ENCODE measurements at regions not wholly inside any gene's neighbourhood (a gene's known extent, or its start where the extent isn't known, plus 50 kb on each side); places are given as distances from the start of the nearest gene placed in this dataset.

- no peaks in the 10 kb centered on the region for H3K27me3 ChIP-seq (ENCODE audit: insufficient read depth)
- H3K4me3 ChIP-seq, result no peak overlapping the region
- H3K9me2 ChIP-seq (ENCODE audit: insufficient read depth), result no peaks in the 10 kb centered on the region
- H3K79me2 ChIP-seq (replicated peaks; ENCODE audit: insufficient read depth), result no peaks in the 10 kb centered on the region
- H3K27ac ChIP-seq (ENCODE audit: low read depth), result no peak overlapping the region
- peaks cover 36% of the 10 kb centered on the region for H3K36me3 Mint-ChIP-seq (ENCODE audit: low read depth)
- H3K4me1 ChIP-seq (ENCODE audit: insufficient read depth), result no peaks in the 10 kb centered on the region
- H3K4me2 ChIP-seq, result no peak overlapping the region
- no peak overlapping the region for H3K4me3 Mint-ChIP-seq
- H4K20me1 ChIP-seq (replicated peaks; ENCODE audit: insufficient read depth), result no peaks in the 10 kb centered on the region
- TF ChIP-seq JUNB (IDR thresholded peaks at IDR 0.05; ENCODE audit: unreplicated experiment) (no peak), CTCF (conservative IDR thresholded peaks at IDR 0.05; ENCODE audit: low read depth in 2 of 2) (no peak), POLR2AphosphoS5 (IDR thresholded peaks at IDR 0.05; ENCODE audit: low read depth) (no peak), ZNF331 (CRISPR knock-in tag; IDR thresholded peaks at IDR 0.05; ENCODE audit: low read depth) (no peak), STAT1 (IDR thresholded peaks at IDR 0.05; ENCODE audit: unreplicated experiment) (no peak)
- peaks cover 6% of the 10 kb centered on the region for H3K27me3 Mint-ChIP-seq (ENCODE audit: insufficient read depth, low read depth, poor library complexity)
- H3K9me3 Mint-ChIP-seq, result peaks cover 100% of the 10 kb centered on the region; the same call in 2 of the 3 replicates
- H3K4me1 Mint-ChIP-seq, result no peaks in the 10 kb centered on the region
- no peak overlapping the region for H2AFZ ChIP-seq
- no peak for ATAC-seq
- no peak overlapping the region for H3K27ac Mint-ChIP-seq
- H3K36me3 ChIP-seq (ENCODE audit: insufficient read depth), result no peaks in the 10 kb centered on the region
- no peaks in the 10 kb centered on the region for H3F3A ChIP-seq (replicated peaks; ENCODE audit: low read depth)
- no peak for DNase-seq (ENCODE audit: low spot score)
Observed at GRCh38 chr7:67618556-67619162, 622.0 kb downstream of the TYW1 start.

- Mint-ChIP-seq H3K27ac (no peak overlapping the region), H3K9me3 (peaks cover 100% of the 10 kb centered on the region; the same call in 2 of the 3 replicates), H3K27me3 (ENCODE audit: insufficient read depth, low read depth, poor library complexity) (peaks cover 6% of the 10 kb centered on the region), H3K4me1 (no peaks in the 10 kb centered on the region), H3K36me3 (ENCODE audit: low read depth) (peaks cover 33% of the 10 kb centered on the region), H3K4me3 (no peak overlapping the region)
- Histone ChIP-seq H4K20me1 (replicated peaks; ENCODE audit: insufficient read depth) (no peaks in the 10 kb centered on the region), H3K9me2 (ENCODE audit: insufficient read depth) (no peaks in the 10 kb centered on the region), H3K27me3 (ENCODE audit: insufficient read depth) (no peaks in the 10 kb centered on the region), H2AFZ (no peak overlapping the region), H3K27ac (ENCODE audit: low read depth) (no peak overlapping the region), H3F3A (replicated peaks; ENCODE audit: low read depth) (no peaks in the 10 kb centered on the region), H3K4me2 (no peak overlapping the region), H3K4me3 (no peak overlapping the region), H3K4me1 (ENCODE audit: insufficient read depth) (no peaks in the 10 kb centered on the region), H3K36me3 (ENCODE audit: insufficient read depth) (no peaks in the 10 kb centered on the region), H3K79me2 (replicated peaks; ENCODE audit: insufficient read depth) (no peaks in the 10 kb centered on the region)
- DNase-seq (ENCODE audit: low spot score), result peak; percentile 1
- no peak for TF ChIP-seq ZNF114 (CRISPR knock-in tag; IDR thresholded peaks at IDR 0.05)
- TF ChIP-seq JUNB (IDR thresholded peaks at IDR 0.05; ENCODE audit: unreplicated experiment), result no peak
- no peak for TF ChIP-seq EZH2phosphoT487 (IDR thresholded peaks at IDR 0.05; ENCODE audit: unreplicated experiment)
- no peak for TF ChIP-seq NANOG (IDR thresholded peaks at IDR 0.05; ENCODE audit: borderline replicate concordance)
- TF ChIP-seq ZNF462 (CRISPR knock-in tag; IDR thresholded peaks at IDR 0.05), result no peak
- no peak for TF ChIP-seq ETS1 (IDR thresholded peaks at IDR 0.05)
- no peak for TF ChIP-seq EZH2 (IDR thresholded peaks at IDR 0.05; ENCODE audit: low read depth, unreplicated experiment)
- no peak for ATAC-seq
Observed at GRCh38 chr7:67619175-67619574, 622.5 kb downstream of the TYW1 start.
